ENCODE measurements at regions not wholly inside any gene's neighbourhood (a gene's known extent, or its start where the extent isn't known, plus 50 kb on each side); places are given as distances from the start of the nearest gene placed in this dataset.

DNA sequence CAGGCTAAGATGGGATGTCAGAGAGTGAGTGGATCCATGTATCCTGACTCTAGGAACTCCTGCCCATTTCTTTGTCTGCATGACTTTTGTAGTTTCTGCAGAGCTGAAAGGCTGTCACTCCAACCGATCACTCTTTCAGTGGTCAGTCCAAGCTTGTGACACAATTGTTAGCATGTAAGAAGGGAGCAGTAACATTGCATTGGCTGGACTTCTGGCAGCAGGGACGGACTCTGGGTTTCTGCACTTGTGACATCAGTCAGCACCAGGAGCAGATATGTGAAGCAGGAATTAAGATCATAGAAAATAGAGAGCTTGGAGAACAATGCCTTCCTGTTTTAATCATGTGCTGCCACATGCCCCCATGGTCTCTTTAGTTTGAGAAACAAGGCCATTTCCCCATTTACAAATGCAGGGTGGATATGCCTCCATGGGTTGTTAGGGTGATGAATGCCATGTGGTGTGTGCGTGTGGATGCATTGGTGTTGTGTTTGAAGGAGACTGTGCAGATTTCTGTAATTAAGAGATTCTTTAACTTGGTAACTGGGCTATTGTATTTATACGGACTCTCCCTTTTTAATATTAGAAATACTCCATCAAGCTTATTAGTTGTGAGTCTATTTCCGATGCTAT lies 214.3 kb upstream of the EPHA4 start:
- TF ChIP-seq CTCF (IDR thresholded peaks at IDR 0.05; ENCODE audit: extremely low read depth, insufficient read depth, missing control alignments): no peak
- no peak for DNase-seq (ENCODE audit: low spot score)
- in situ Hi-C loops (cut with MboI; ENCODE audit: low pct_unique_long_range_greater_than_20kb, low sequenced_read_pairs, unreplicated experiment): no loop called here

DNA sequence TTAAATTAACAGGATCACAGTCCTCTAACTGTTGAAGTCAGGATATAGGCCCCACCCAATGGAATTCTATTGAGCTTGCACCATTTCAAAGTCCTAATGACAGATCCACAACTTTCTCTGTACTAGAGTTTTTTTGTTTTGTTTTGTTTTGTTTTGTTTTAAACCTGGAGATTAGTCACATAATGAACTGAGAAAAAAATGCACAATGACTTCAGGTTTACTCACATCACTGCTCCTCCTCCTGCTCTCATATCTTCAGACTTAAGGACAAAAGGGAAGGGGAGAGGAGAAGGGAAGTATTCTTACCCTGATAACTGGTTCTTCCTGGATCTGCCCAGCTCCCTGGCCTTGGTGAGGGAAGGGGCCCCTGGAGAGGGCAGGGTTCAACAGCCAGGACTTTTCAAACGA lies 208.2 kb upstream of the EPHA4 start:
- no peak for DNase-seq (ENCODE audit: low spot score)
- TF ChIP-seq CTCF (IDR thresholded peaks at IDR 0.05; ENCODE audit: extremely low read depth, insufficient read depth, missing control alignments): no peak
- in situ Hi-C loops (cut with MboI; ENCODE audit: low pct_unique_long_range_greater_than_20kb, low sequenced_read_pairs, unreplicated experiment): no loop called here

DNA sequence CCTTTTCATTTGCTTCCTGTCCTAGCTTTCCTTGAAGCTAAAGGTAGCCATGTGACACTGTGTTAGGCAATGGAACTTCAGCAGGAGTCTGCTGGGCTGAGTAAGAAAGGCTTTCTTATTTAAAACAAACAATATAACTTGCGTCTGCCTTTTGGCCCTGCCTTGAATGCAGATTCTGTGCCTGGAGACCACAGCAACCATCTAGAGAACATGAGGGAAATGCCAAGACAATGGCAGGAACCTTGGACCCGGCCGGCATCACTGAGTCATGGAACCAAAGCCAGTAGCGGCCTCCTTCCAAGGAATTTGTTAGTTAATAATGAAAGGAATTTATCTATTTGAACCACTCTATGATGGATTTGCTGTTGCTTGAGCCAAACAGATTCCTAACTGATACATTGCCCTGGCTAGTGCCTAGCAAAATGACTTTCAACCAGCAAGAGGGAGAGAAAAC lies 207.5 kb upstream of the EPHA4 start:
- no peak for TF ChIP-seq CTCF (IDR thresholded peaks at IDR 0.05; ENCODE audit: extremely low read depth, insufficient read depth, missing control alignments)
- in situ Hi-C loops (cut with MboI; ENCODE audit: low pct_unique_long_range_greater_than_20kb, low sequenced_read_pairs, unreplicated experiment): no loop called here
- DNase-seq (ENCODE audit: low spot score): no peak

DNA sequence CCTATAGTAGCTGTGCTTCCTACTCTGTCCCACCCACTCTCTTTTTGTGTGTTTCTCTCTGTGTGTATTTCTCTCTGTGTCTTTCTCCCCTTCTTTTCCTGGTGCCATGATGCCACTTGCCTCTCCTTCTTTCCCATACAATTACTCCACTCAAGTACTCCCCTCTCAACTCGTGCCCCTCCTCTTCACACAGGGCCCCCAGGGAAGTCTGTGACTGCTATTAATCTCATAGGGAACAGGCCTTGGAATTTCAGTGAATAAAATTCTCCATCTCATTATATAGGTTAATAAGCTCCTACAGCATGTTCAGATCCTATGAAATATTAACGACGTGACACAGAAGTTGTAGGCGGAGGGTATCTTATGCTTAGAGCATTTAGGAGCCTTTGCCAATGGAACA lies 205.9 kb upstream of the EPHA4 start:
- no peak for DNase-seq (ENCODE audit: low spot score)
- in situ Hi-C loops (cut with MboI; ENCODE audit: low pct_unique_long_range_greater_than_20kb, low sequenced_read_pairs, unreplicated experiment): no loop called here
- TF ChIP-seq CTCF (IDR thresholded peaks at IDR 0.05; ENCODE audit: extremely low read depth, insufficient read depth, missing control alignments): no peak

- no peak for DNase-seq (ENCODE audit: low spot score)
- in situ Hi-C loops (cut with MboI; ENCODE audit: low pct_unique_long_range_greater_than_20kb, low sequenced_read_pairs, unreplicated experiment): no loop called here
- TF ChIP-seq CTCF (IDR thresholded peaks at IDR 0.05; ENCODE audit: extremely low read depth, insufficient read depth, missing control alignments): no peak
Measured at GRCh38 chr2:221777119-221777518, 205.0 kb upstream of the EPHA4 start.

DNA sequence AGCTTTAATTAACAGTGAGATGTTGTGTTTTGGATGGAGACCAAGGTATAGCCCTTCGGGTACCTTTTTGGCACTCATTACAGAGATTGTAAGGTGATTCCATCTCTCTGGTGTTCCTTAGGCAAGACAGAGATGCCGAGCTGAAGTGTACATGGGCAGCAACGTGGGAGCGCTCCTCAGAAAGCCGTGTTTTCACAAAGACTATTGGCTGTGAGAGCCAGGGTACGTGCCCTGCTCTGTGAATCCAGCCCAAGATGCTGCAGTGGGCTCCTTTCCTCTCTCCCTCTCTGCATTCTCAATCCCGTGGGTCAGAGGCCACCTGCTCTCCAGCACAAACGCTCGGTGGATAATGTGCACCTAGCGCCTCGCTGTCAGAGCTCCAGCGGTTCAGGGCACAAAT lies 203.0 kb upstream of the EPHA4 start:
- TF ChIP-seq CTCF (IDR thresholded peaks at IDR 0.05; ENCODE audit: extremely low read depth, insufficient read depth, missing control alignments): no peak
- in situ Hi-C loops (cut with MboI; ENCODE audit: low pct_unique_long_range_greater_than_20kb, low sequenced_read_pairs, unreplicated experiment): no loop called here
- no peak for DNase-seq (ENCODE audit: low spot score)
